ENCODE measurements at regions not wholly inside any gene's neighbourhood (a gene's known extent, or its start where the extent isn't known, plus 50 kb on each side); places are given as distances from the start of the nearest gene placed in this dataset.

GRCh38 chrX:69314436-69315348 is 149.4 kb upstream of the PJA1 start:
- H3K9me3 ChIP-seq (ENCODE audit: control insufficient read depth, insufficient read depth, low read depth, low read length), result no peaks in the 10 kb centered on the region
- no peak overlapping the region for H3K4me3 ChIP-seq (ENCODE audit: low read depth in 2 of 2, low read length in 2 of 2)
- TF ChIP-seq, protein P1, sequence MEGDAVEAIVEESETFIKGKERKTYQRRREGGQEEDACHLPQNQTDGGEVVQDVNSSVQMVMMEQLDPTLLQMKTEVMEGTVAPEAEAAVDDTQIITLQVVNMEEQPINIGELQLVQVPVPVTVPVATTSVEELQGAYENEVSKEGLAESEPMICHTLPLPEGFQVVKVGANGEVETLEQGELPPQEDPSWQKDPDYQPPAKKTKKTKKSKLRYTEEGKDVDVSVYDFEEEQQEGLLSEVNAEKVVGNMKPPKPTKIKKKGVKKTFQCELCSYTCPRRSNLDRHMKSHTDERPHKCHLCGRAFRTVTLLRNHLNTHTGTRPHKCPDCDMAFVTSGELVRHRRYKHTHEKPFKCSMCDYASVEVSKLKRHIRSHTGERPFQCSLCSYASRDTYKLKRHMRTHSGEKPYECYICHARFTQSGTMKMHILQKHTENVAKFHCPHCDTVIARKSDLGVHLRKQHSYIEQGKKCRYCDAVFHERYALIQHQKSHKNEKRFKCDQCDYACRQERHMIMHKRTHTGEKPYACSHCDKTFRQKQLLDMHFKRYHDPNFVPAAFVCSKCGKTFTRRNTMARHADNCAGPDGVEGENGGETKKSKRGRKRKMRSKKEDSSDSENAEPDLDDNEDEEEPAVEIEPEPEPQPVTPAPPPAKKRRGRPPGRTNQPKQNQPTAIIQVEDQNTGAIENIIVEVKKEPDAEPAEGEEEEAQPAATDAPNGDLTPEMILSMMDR (IDR thresholded peaks at IDR 0.05), result no peak
- TF ChIP-seq POLR2AphosphoS5 (IDR thresholded peaks at IDR 0.05; ENCODE audit: low read depth, low read length) (no peak), TCF7L2 (IDR thresholded peaks at IDR 0.05; ENCODE audit: low read depth, low read length) (no peak), REST (IDR thresholded peaks at IDR 0.05; ENCODE audit: insufficient read depth in 1 of 2, low read depth in 2 of 2, low read length in 1 of 2) (no peak), SIN3A (IDR thresholded peaks at IDR 0.05; ENCODE audit: borderline replicate concordance, insufficient read depth, low read depth, low read length) (no peak)
- DNase-seq (ENCODE audit: low read depth, low spot score), result no peak
- no peaks in the 10 kb centered on the region for H3K4me1 ChIP-seq (ENCODE audit: control insufficient read depth, insufficient read depth, low read length)
- POLR2A ChIA-PET, result no interaction called here
- H3K36me3 ChIP-seq (ENCODE audit: control insufficient read depth, insufficient read depth, low read length), result no peaks in the 10 kb centered on the region
- CTCF ChIA-PET, result interaction anchor here (0.6 kb wide), 1 partner anchor 13 kb away, joined by 9 read pairs; no protein-coding TSS in a partner anchor
- no peaks in the 10 kb centered on the region for H3K27me3 ChIP-seq (ENCODE audit: control insufficient read depth, insufficient read depth, low read length)
- in situ Hi-C loops (cut with HindIII; ENCODE audit: low pct_unique_long_range_greater_than_20kb, low sequenced_read_pairs), result no loop called here
- ATAC-seq, result no peak
- intact Hi-C loops (cut with micrococcal nuclease; ENCODE audit: unreplicated experiment), result no loop called here
- no peak overlapping the region for H3K27ac ChIP-seq (ENCODE audit: low read length)
- BruUV-seq (replicated peaks), result no TSS peak

GRCh38 chrX:69313617-69314290 is 148.5 kb upstream of the PJA1 start:
- CTCF ChIA-PET, result no interaction called here
- POLR2A ChIA-PET, result no interaction called here
- ATAC-seq (no peak), DNase-seq (ENCODE audit: low read depth, low spot score) (no peak)
- H3K36me3 ChIP-seq (ENCODE audit: control insufficient read depth, insufficient read depth, low read length), result no peaks in the 10 kb centered on the region
- no peaks in the 10 kb centered on the region for H3K9me3 ChIP-seq (ENCODE audit: control insufficient read depth, insufficient read depth, low read depth, low read length)
- in situ Hi-C loops (cut with HindIII; ENCODE audit: low pct_unique_long_range_greater_than_20kb, low sequenced_read_pairs), result no loop called here
- no peaks in the 10 kb centered on the region for H3K4me1 ChIP-seq (ENCODE audit: control insufficient read depth, insufficient read depth, low read length)
- no peak overlapping the region for H3K27ac ChIP-seq (ENCODE audit: low read length)
- no peak overlapping the region for H3K4me3 ChIP-seq (ENCODE audit: low read depth in 2 of 2, low read length in 2 of 2)
- BruUV-seq (replicated peaks), result no TSS peak
- intact Hi-C loops (cut with micrococcal nuclease; ENCODE audit: unreplicated experiment), result no loop called here
- no peaks in the 10 kb centered on the region for H3K27me3 ChIP-seq (ENCODE audit: control insufficient read depth, insufficient read depth, low read length)
- TF ChIP-seq POLR2AphosphoS5 (IDR thresholded peaks at IDR 0.05; ENCODE audit: low read depth, low read length) (no peak), TCF7L2 (IDR thresholded peaks at IDR 0.05; ENCODE audit: low read depth, low read length) (no peak), REST (IDR thresholded peaks at IDR 0.05; ENCODE audit: insufficient read depth in 1 of 2, low read depth in 2 of 2, low read length in 1 of 2) (no peak), SIN3A (IDR thresholded peaks at IDR 0.05; ENCODE audit: borderline replicate concordance, insufficient read depth, low read depth, low read length) (no peak)
- TF ChIP-seq, protein P1 (IDR thresholded peaks at IDR 0.05), result no peak
